Lower leg skin (tissue), 3 donors: ENCODE measurements at regions not wholly inside any gene's neighbourhood (a gene's known extent, or its start where the extent isn't known, plus 50 kb on each side); places are given as distances from the start of the nearest gene placed in this dataset.

Experiments
- CTCF ChIP-seq, 3 donors: fragments of 450-650 bp; IDR thresholded peaks; one replicate each; pipeline ENCODE4 v1.5.1; 2016; ENCODE audit warnings: antibody characterized with exemption in 3 of 3, mild to moderate bottlenecking in 3 of 3, moderate library complexity in 2 of 3
- POLR2A ChIP-seq, 2 donors: fragments of 450-650 bp; IDR thresholded peaks; one replicate each; pipeline ENCODE4 v1.6.1; 2016 to 2017; ENCODE audit warnings: antibody characterized with exemption in 2 of 2, mild to moderate bottlenecking in 1 of 2, moderate library complexity in 1 of 2

- no peak for TF ChIP-seq POLR2A (IDR thresholded peaks at IDR 0.05)
- no peak for TF ChIP-seq CTCF (IDR thresholded peaks at IDR 0.05)
Observed at GRCh38 chr2:19731037-19731436, 170.7 kb downstream of the TTC32 start.
